ENCODE measurements at regions not wholly inside any gene's neighbourhood (a gene's known extent, or its start where the extent isn't known, plus 50 kb on each side); places are given as distances from the start of the nearest gene placed in this dataset.

GRCh38 chr10:78428579-78428978, 394.9 kb downstream of the RPS24 start:
- no peak for DNase-seq (ENCODE audit: extremely low spot score)
- ChIA-PET CTCF (interaction anchor here (1.2 to 2.1 kb wide), 2 partner anchors 9 to 10 kb away, joined by 4 to 8 read pairs; no protein-coding TSS in a partner anchor), POLR2A (no interaction called here)
- TF ChIP-seq CTCF (IDR thresholded peaks at IDR 0.05; ENCODE audit: control extremely low read depth, extremely low read depth, low read depth, missing control alignments), result no peak

- no peak for TF ChIP-seq CTCF (IDR thresholded peaks at IDR 0.05; ENCODE audit: control extremely low read depth, extremely low read depth, low read depth, missing control alignments)
- no peak for DNase-seq (ENCODE audit: extremely low spot score)
- POLR2A ChIA-PET, result no interaction called here
- CTCF ChIA-PET, result interaction anchor here (1.0 kb wide), 1 partner anchor 40 kb away, joined by 3 read pairs; no protein-coding TSS in a partner anchor
Observed at GRCh38 chr10:78429984-78430383, 396.3 kb downstream of the RPS24 start.

- CTCF ChIA-PET, result no interaction called here
- DNase-seq (ENCODE audit: extremely low spot score), result no peak
- TF ChIP-seq CTCF (IDR thresholded peaks at IDR 0.05; ENCODE audit: control extremely low read depth, extremely low read depth, low read depth, missing control alignments), result no peak
- POLR2A ChIA-PET, result no interaction called here
Observed at GRCh38 chr10:78432583-78432982, 398.9 kb downstream of the RPS24 start.

- CTCF ChIA-PET, result interaction anchor here (1.2 kb wide), 1 partner anchor 9 kb away, joined by 5 read pairs; no protein-coding TSS in a partner anchor
- no peak for TF ChIP-seq CTCF (IDR thresholded peaks at IDR 0.05; ENCODE audit: control extremely low read depth, extremely low read depth, low read depth, missing control alignments)
- POLR2A ChIA-PET, result no interaction called here
- DNase-seq (ENCODE audit: extremely low spot score), result no peak
Observed at GRCh38 chr10:78433076-78433595, 399.5 kb downstream of the RPS24 start.

GRCh38 chr10:78433766-78434535, 400.3 kb downstream of the RPS24 start:
- TF ChIP-seq CTCF (IDR thresholded peaks at IDR 0.05; ENCODE audit: control extremely low read depth, extremely low read depth, low read depth, missing control alignments), result no peak
- DNase-seq (ENCODE audit: extremely low spot score), result no peak
- ChIA-PET POLR2A (no interaction called here), CTCF (interaction anchor here (1.2 kb wide), 1 partner anchor 10 kb away, joined by 5 read pairs; no protein-coding TSS in a partner anchor)

GRCh38 chr10:78434886-78435285, 401.2 kb downstream of the RPS24 start:
- POLR2A ChIA-PET, result no interaction called here
- no peak for TF ChIP-seq CTCF (IDR thresholded peaks at IDR 0.05; ENCODE audit: control extremely low read depth, extremely low read depth, low read depth, missing control alignments)
- DNase-seq (ENCODE audit: extremely low spot score), result no peak
- CTCF ChIA-PET, result no interaction called here

Data from GM10248 (cell line).